PC-9 (cell line): ENCODE measurements at regions not wholly inside any gene's neighbourhood (a gene's known extent, or its start where the extent isn't known, plus 50 kb on each side); places are given as distances from the start of the nearest gene placed in this dataset.

Experiments used
- BruUV-seq: library from RNA; stranded (reverse); fragments of 400-500 nt; replicated peaks from 2 replicates; lab custom pipeline; 2021; lab: Mats Ljungman, UMichigan
- CTCF ChIA-PET: fragments of 300-600 bp; sonication (Branson Sonifier 250); formaldehyde crosslinking; loops from one replicate; lab custom pipeline; 2022; ENCODE audit warnings: antibody characterized with exemption; lab: Charles Lee
- POLR2A ChIA-PET: fragments of 300-600 bp; sonication (Branson Sonifier 250); formaldehyde crosslinking; loops from one replicate; lab custom pipeline; 2022; ENCODE audit warnings: antibody characterized with exemption; ENCODE audit not compliant: unreplicated experiment; lab: Charles Lee
- DNase-seq, 2 experiments: peaks; one replicate each; pipeline versions ENCODE4 v3.0.0 to v3.0.0-alpha.2; 2015 to 2022; ENCODE audit warnings: mixed read lengths in 1 of 2
- H2AFZ ChIP-seq: fragments of 200-600 bp; sonication (generic); 2 replicates; pipeline ENCODE4 v1.8.1; 2017; ENCODE audit warnings: antibody characterized with exemption
- H3F3A ChIP-seq: fragments of 200-600 bp; sonication (generic); 2 replicates; pipeline ENCODE4 v1.8.1; 2017; ENCODE audit warnings: antibody characterized with exemption, mild to moderate bottlenecking, low read depth; ENCODE audit not compliant: insufficient read depth
- H3K27ac ChIP-seq: fragments of 200-600 bp; sonication (generic); 2 replicates; pipeline ENCODE4 v1.6.1; 2016; ENCODE audit warnings: mixed run types
- H3K27me3 ChIP-seq: fragments of 200-600 bp; sonication (generic); 2 replicates; pipeline ENCODE4 v1.6.1; 2016; ENCODE audit warnings: low read depth, mixed run types; ENCODE audit not compliant: insufficient read depth
- H3K36me3 ChIP-seq: fragments of 200-600 bp; sonication (generic); 2 replicates; pipeline ENCODE4 v1.6.1; 2016; ENCODE audit warnings: low read depth, mixed run types
- H3K4me1 ChIP-seq: fragments of 200-600 bp; sonication (generic); replicated peaks from 2 replicates; pipeline ENCODE4 v1.6.1; 2016; ENCODE audit warnings: mixed run types; ENCODE audit not compliant: insufficient read depth
- H3K4me2 ChIP-seq: fragments of 200-600 bp; sonication (generic); 2 replicates; pipeline ENCODE4 v1.6.1; 2017; ENCODE audit warnings: mixed run types
- H3K4me3 ChIP-seq: fragments of 200-600 bp; sonication (generic); 2 replicates; pipeline ENCODE4 v1.6.1; 2016; ENCODE audit warnings: mixed run types
- H3K79me2 ChIP-seq: fragments of 200-600 bp; sonication (generic); 2 replicates; pipeline ENCODE4 v1.6.1; 2017; ENCODE audit warnings: low read depth, mixed run types
- H3K9me2 ChIP-seq: fragments of 200-600 bp; sonication (generic); 2 replicates; pipeline ENCODE4 v1.8.1; 2017; ENCODE audit warnings: mild to moderate bottlenecking; ENCODE audit not compliant: insufficient read depth
- H3K9me3 ChIP-seq: fragments of 200-600 bp; sonication (generic); 2 replicates; pipeline ENCODE4 v1.8.1; 2016; ENCODE audit warnings: low read depth; ENCODE audit not compliant: insufficient read depth
- H4K20me1 ChIP-seq: fragments of 200-600 bp; sonication (generic); 2 replicates; pipeline ENCODE4 v1.8.1; 2017; ENCODE audit not compliant: insufficient read depth
- EZH2 ChIP-seq: fragments of 200-600 bp; sonication (generic); IDR thresholded peaks from 2 replicates; pipeline ENCODE4 v1.8.0; 2017; ENCODE audit warnings: antibody characterized with exemption, low read depth
- intact Hi-C: fragments of 100-400 bp; cut with micrococcal nuclease; formaldehyde crosslinking; loops from one replicate; pipeline ENCODE4 v1.10.0; 2022; ENCODE audit not compliant: unreplicated experiment
- TF ChIP-seq, protein P1 (sequence below): fragments of 200-600 bp; sonication (generic); conservative IDR thresholded peaks from 2 replicates; pipeline ENCODE4 v1.6.1; 2017; ENCODE audit warnings: mixed run types, antibody characterized with exemption, mild to moderate bottlenecking, moderate library complexity

DNA sequence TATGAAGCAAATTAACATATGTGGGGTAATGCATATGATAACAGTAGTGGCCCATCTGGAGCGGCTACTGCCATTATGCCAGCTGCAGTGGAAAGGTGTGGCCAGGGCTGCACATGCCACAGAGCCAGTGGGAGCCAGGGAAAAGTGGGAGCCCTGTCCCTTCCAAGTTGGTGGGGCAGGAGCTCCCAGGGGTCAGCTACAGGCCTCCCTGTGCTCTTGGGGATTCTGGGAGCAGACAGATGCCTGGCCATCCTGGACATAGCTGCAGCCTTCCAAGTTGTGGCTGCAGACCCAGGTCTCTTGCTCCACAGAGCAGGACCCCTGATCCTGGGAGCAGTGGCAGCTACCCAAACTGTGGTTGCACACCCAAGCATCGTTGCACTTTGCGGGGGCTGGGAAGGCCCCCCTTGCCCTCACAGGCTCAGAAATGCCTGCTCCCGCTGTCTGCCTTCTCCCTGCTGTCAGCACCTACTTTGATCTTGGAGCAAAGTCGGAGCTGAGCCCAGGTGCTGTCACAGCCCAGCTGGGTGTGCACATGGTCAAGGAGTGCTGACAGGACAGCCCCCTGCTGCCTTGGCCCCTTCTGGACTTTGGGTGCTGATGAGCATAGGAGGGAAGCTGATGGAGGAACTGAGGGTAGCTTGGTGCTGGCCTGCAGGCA is 67.8 kb downstream of the NAA11 start:
- CTCF ChIA-PET = interaction anchor here (0.6 kb wide), 1 partner anchor 27 kb away, joined by 5 read pairs; no protein-coding TSS in a partner anchor
- intact Hi-C loops = no loop called here
- Histone ChIP-seq H4K20me1 (no peaks in the 10 kb centered on the region), H3K27me3 (no peaks in the 10 kb centered on the region), H3K79me2 (no peaks in the 10 kb centered on the region), H3F3A (no peaks in the 10 kb centered on the region), H2AFZ (no peak overlapping the region), H3K4me2 (no peak overlapping the region), H3K4me3 (no peak overlapping the region), H3K27ac (no peak overlapping the region), H3K36me3 (no peaks in the 10 kb centered on the region), H3K9me2 (no peaks in the 10 kb centered on the region), H3K9me3 (no peaks in the 10 kb centered on the region), H3K4me1 (no peaks in the 10 kb centered on the region)
- TF ChIP-seq EZH2 = no peak
- TF ChIP-seq, protein P1, sequence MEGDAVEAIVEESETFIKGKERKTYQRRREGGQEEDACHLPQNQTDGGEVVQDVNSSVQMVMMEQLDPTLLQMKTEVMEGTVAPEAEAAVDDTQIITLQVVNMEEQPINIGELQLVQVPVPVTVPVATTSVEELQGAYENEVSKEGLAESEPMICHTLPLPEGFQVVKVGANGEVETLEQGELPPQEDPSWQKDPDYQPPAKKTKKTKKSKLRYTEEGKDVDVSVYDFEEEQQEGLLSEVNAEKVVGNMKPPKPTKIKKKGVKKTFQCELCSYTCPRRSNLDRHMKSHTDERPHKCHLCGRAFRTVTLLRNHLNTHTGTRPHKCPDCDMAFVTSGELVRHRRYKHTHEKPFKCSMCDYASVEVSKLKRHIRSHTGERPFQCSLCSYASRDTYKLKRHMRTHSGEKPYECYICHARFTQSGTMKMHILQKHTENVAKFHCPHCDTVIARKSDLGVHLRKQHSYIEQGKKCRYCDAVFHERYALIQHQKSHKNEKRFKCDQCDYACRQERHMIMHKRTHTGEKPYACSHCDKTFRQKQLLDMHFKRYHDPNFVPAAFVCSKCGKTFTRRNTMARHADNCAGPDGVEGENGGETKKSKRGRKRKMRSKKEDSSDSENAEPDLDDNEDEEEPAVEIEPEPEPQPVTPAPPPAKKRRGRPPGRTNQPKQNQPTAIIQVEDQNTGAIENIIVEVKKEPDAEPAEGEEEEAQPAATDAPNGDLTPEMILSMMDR = no peak
- POLR2A ChIA-PET = no interaction called here
- no peak for DNase-seq
- BruUV-seq = no TSS peak

DNA sequence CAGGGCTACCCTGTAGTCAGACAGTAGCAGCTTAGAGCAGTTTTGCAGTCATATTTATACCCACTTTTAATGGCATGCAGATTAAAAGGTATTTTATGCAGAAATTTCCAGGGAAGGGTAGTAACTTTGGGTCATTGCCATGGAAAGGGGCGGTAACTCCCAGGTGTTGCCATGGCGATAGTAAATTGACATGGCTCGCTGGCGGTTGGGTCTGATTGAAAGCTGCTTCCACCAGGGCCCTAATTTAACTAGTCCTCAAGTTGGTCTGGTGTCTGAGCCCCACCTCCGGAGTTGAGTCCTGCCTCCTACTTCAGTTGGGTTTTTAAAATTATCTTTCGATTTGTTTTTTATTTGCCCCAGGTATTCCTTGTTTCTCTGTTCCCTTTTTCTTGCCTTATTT is 70.1 kb downstream of the NAA11 start:
- intact Hi-C loops = no loop called here
- no peaks in the 10 kb centered on the region for H4K20me1 ChIP-seq
- no peaks in the 10 kb centered on the region for H3K9me2 ChIP-seq
- TF ChIP-seq EZH2 = no peak
- TF ChIP-seq, protein P1 = no peak
- no peak for DNase-seq
- no peak overlapping the region for H3K27ac ChIP-seq
- no peak overlapping the region for H3K4me3 ChIP-seq
- no peaks in the 10 kb centered on the region for H3K4me1 ChIP-seq
- no peaks in the 10 kb centered on the region for H3F3A ChIP-seq
- H3K79me2 ChIP-seq = no peaks in the 10 kb centered on the region
- ChIA-PET CTCF (no interaction called here), POLR2A (no interaction called here)
- no peak overlapping the region for H2AFZ ChIP-seq
- H3K9me3 ChIP-seq = no peaks in the 10 kb centered on the region
- no peaks in the 10 kb centered on the region for H3K27me3 ChIP-seq
- no TSS peak for BruUV-seq
- H3K4me2 ChIP-seq = no peak overlapping the region
- H3K36me3 ChIP-seq = no peaks in the 10 kb centered on the region

DNA sequence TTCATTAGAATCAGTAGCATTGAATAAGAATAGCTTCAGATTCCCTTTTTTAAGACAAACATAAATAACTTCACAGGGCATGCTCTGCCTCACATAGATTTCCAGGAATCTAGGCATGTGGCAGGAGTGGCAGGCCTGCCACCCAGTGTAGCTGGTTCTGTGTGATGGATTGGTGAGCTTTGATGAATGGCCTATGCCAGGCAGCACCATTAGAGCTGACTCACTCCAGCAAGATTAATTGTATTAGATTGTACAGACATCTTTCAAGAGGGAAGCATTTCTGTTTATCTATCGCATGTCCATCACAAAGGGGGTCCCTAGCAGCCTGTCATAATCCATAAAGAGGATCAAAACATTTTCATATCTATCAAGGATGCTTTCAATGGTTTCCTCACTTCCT is 71.9 kb downstream of the NAA11 start:
- H3K4me3 ChIP-seq = no peak overlapping the region
- no peak overlapping the region for H3K27ac ChIP-seq
- no peaks in the 10 kb centered on the region for H3K9me2 ChIP-seq
- no peaks in the 10 kb centered on the region for H4K20me1 ChIP-seq
- no peak overlapping the region for H3K4me2 ChIP-seq
- no peaks in the 10 kb centered on the region for H3F3A ChIP-seq
- no peaks in the 10 kb centered on the region for H3K9me3 ChIP-seq
- POLR2A ChIA-PET = no interaction called here
- no peak overlapping the region for H2AFZ ChIP-seq
- H3K4me1 ChIP-seq = no peaks in the 10 kb centered on the region
- intact Hi-C loops = no loop called here
- CTCF ChIA-PET = no interaction called here
- DNase-seq = no peak
- H3K36me3 ChIP-seq = no peaks in the 10 kb centered on the region
- no TSS peak for BruUV-seq
- H3K27me3 ChIP-seq = no peaks in the 10 kb centered on the region
- H3K79me2 ChIP-seq = no peaks in the 10 kb centered on the region
- TF ChIP-seq, protein P1 = no peak
